Endothelial cell of umbilical vein (primary cell): ENCODE measurements at regions not wholly inside any gene's neighbourhood (a gene's known extent, or its start where the extent isn't known, plus 50 kb on each side); places are given as distances from the start of the nearest gene placed in this dataset.

Experiments used
- BruUV-seq: library from RNA; stranded (reverse); fragments of 400-500 nt; replicated peaks from 2 replicates; lab custom pipeline; 2021; lab: Mats Ljungman, UMichigan
- CTCF ChIA-PET: fragments of 300-600, 350-600 bp; sonication (Branson Sonifier 250); formaldehyde crosslinking; loops from one replicate; lab custom pipeline; 2021; ENCODE audit warnings: antibody characterized with exemption, inconsistent platforms; lab: Charles Lee
- POLR2A ChIA-PET: fragments of 300-600, 350-600 bp; sonication (Branson Sonifier 250); formaldehyde crosslinking; loops from one replicate; lab custom pipeline; 2021; ENCODE audit warnings: antibody characterized with exemption, inconsistent platforms; lab: Charles Lee
- DNase-seq: peaks from one replicate; pipeline ENCODE4 v3.0.0-alpha.2; 2011; ENCODE audit warnings: low read depth, low spot score
- FAIRE-seq: peaks from 2 replicates; lab custom pipeline; 2011; peaks lifted over from hg19 to GRCh38; lab: Jason Lieb, UNC
- H2AFZ ChIP-seq: 2 replicates; pipeline ENCODE4 v1.6.0; 2012; ENCODE audit warnings: low read depth, low read length, control low read depth, inconsistent platforms
- H3K27ac ChIP-seq: 2 replicates; pipeline ENCODE4 v1.5.1; 2011; ENCODE audit warnings: low read depth, mild to moderate bottlenecking, control low read depth, low read length, moderate library complexity; ENCODE audit not compliant: insufficient read depth
- H3K27me3 ChIP-seq, 2 experiments: 2 replicates each; pipeline versions ENCODE4 v1.6.0 to v1.6.1; 2011; ENCODE audit warnings: low read length in 2 of 2, mixed read lengths in 1 of 2; ENCODE audit not compliant: control insufficient read depth in 2 of 2, insufficient read depth in 2 of 2
- H3K36me3 ChIP-seq, 2 experiments: 2 replicates in 1 of 2; 3 replicates in 1 of 2; pipeline ENCODE4 v1.5.1; 2011; ENCODE audit warnings: low read length in 2 of 2, mild to moderate bottlenecking in 1 of 2, moderate library complexity in 1 of 2; ENCODE audit not compliant: control insufficient read depth in 2 of 2, insufficient read depth in 2 of 2; ENCODE audit errors: extremely low read depth in 1 of 2
- H3K4me1 ChIP-seq: 3 replicates; pipeline ENCODE4 v1.5.1; 2011; ENCODE audit warnings: mild to moderate bottlenecking, low read length; ENCODE audit not compliant: control insufficient read depth, insufficient read depth; ENCODE audit errors: extremely low read depth
- H3K4me2 ChIP-seq: 2 replicates; pipeline ENCODE4 v1.6.1; 2011; ENCODE audit warnings: low read length, control low read depth, mixed read lengths; ENCODE audit not compliant: insufficient read depth
- H3K4me3 ChIP-seq, 3 experiments: fragments of 200-600 bp in 1 of 3; sonication (generic), shearing (Covaris generic) in 1 of 3; replicated peaks in 1 of 3; 2 replicates each; pipeline ENCODE4 v1.5.1; 2011 to 2016; ENCODE audit warnings: control low read depth in 3 of 3, low read length in 3 of 3, mild to moderate bottlenecking in 2 of 3, inconsistent platforms in 1 of 3, low read depth in 1 of 3, moderate library complexity in 1 of 3; ENCODE audit not compliant: insufficient read depth in 1 of 3
- H3K79me2 ChIP-seq: 2 replicates; pipeline ENCODE4 v1.6.0; 2012; ENCODE audit warnings: low read length, inconsistent platforms; ENCODE audit not compliant: control insufficient read depth, insufficient read depth
- H3K9ac ChIP-seq: replicated peaks from 2 replicates; pipeline ENCODE3; 2011; ENCODE audit warnings: low read length, control low read depth; ENCODE audit not compliant: insufficient read depth; ENCODE audit errors: extremely low read depth
- H3K9me1 ChIP-seq: replicated peaks from 3 replicates; pipeline ENCODE4 v1.6.0; 2011; ENCODE audit warnings: mild to moderate bottlenecking, low read length; ENCODE audit not compliant: control insufficient read depth, insufficient read depth; ENCODE audit errors: extremely low read depth
- H3K9me3 ChIP-seq: replicated peaks from 2 replicates; pipeline ENCODE4 v1.5.1; 2012; ENCODE audit warnings: low read length, inconsistent platforms; ENCODE audit not compliant: control insufficient read depth, insufficient read depth
- H4K20me1 ChIP-seq: replicated peaks from 2 replicates; pipeline ENCODE3; 2011; ENCODE audit warnings: mild to moderate bottlenecking, low read length; ENCODE audit not compliant: control insufficient read depth, insufficient read depth; ENCODE audit errors: extremely low read depth
- EZH2 ChIP-seq: IDR thresholded peaks from 2 replicates; pipeline ENCODE4 v1.6.1; 2012; ENCODE audit warnings: borderline replicate concordance, low read depth, mild to moderate bottlenecking, moderate library complexity, low read length, inconsistent platforms; ENCODE audit not compliant: severe bottlenecking
- FOS ChIP-seq: IDR thresholded peaks from 2 replicates; pipeline ENCODE4 v1.6.1; 2011; ENCODE audit warnings: mild to moderate bottlenecking, low read length, moderate library complexity, borderline replicate concordance; ENCODE audit not compliant: insufficient read depth
- GATA2 ChIP-seq: IDR thresholded peaks from 2 replicates; pipeline ENCODE4 v1.7.0; 2011; ENCODE audit warnings: low read depth, mild to moderate bottlenecking, moderate library complexity, mixed read lengths, low read length; ENCODE audit not compliant: insufficient read length, insufficient read depth
- JUN ChIP-seq: IDR thresholded peaks from 2 replicates; pipeline ENCODE4 v1.6.1; 2011; ENCODE audit warnings: borderline replicate concordance, low read depth; ENCODE audit not compliant: insufficient read length, insufficient read depth
- MYC ChIP-seq: IDR thresholded peaks from one replicate; pipeline ENCODE4 v1.6.1; 2011; ENCODE audit warnings: mild to moderate bottlenecking, low read depth, low read length
- POLR2A ChIP-seq: IDR thresholded peaks from 2 replicates; pipeline ENCODE4 v1.6.1; 2012; ENCODE audit warnings: low read depth, mild to moderate bottlenecking, control low read depth, low read length
- POLR2AphosphoS5 ChIP-seq: IDR thresholded peaks from 2 replicates; pipeline ENCODE4 v1.6.1; 2012; ENCODE audit warnings: low read depth, mild to moderate bottlenecking, control low read depth, low read length, moderate library complexity; ENCODE audit not compliant: insufficient read depth
- dilution Hi-C: fragments of 300-500 bp; cut with MboI; formaldehyde crosslinking; loops from one replicate; pipeline ENCODE4 v1.15.0; 2019; ENCODE audit warnings: low sequenced_read_pairs; ENCODE audit not compliant: extremely low pct_ligation_motif_present
- intact Hi-C: fragments of 100-400 bp; cut with micrococcal nuclease; formaldehyde crosslinking; loops from one replicate; pipeline ENCODE4 v1.10.0; 2022
- TF ChIP-seq, protein P1 (sequence below): IDR thresholded peaks from 2 replicates; pipeline ENCODE4 v1.6.1; 2011; ENCODE audit not compliant: insufficient read depth, insufficient read length
- TF ChIP-seq, protein P2 (sequence below), 2 donors: IDR thresholded peaks; 1 replicate in 1 of 2; 2 replicates in 1 of 2; pipeline ENCODE4 v1.5.1; 2011; ENCODE audit warnings: low read length in 2 of 2, mild to moderate bottlenecking in 2 of 2, moderate library complexity in 2 of 2, control low read depth in 1 of 2, inconsistent platforms in 1 of 2, low read depth in 1 of 2; ENCODE audit not compliant: insufficient read depth in 1 of 2; ENCODE audit errors: extremely low read depth in 1 of 2

DNA sequence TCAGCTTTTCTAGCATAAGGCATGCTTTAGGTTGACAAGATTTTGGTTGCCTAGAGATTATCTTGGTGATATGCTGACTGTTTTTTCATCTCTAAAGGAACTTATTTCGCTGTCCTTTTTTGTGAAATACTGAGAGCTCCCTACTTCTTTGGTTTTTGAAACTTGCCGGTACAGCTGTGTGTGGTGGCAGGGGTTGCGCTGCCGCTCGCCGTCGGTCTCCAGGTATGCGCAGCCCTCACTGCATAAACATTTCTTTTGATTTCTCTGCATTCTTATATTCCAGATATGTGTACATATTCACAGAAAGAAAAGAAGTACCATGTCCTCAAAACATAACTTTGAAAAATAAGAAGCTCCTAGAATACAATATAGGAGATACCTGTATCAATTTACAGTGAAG, 106.4 kb upstream of the SYNDIG1 start:
- Histone ChIP-seq H2AFZ (no peak overlapping the region), H3K27me3 (no peaks in the 10 kb centered on the region), H3K4me3 (no peak overlapping the region), H3K27ac (no peak overlapping the region), H3K4me1 (no peaks in the 10 kb centered on the region), H3K9me1 (no peaks in the 10 kb centered on the region), H3K4me2 (no peak overlapping the region), H3K9me3 (no peaks in the 10 kb centered on the region), H3K9ac (no peak overlapping the region), H3K36me3 (no peaks in the 10 kb centered on the region), H3K79me2 (no peaks in the 10 kb centered on the region), H4K20me1 (no peaks in the 10 kb centered on the region)
- no peak for FAIRE-seq
- CTCF ChIA-PET, result no interaction called here
- POLR2A ChIA-PET, result no interaction called here
- DNase-seq, result no peak
- dilution Hi-C loops, result no loop called here
- intact Hi-C loops, result no loop called here
- no TSS peak for BruUV-seq
- TF ChIP-seq POLR2A, result no peak
- no peak for TF ChIP-seq EZH2
- no peak for TF ChIP-seq GATA2
- TF ChIP-seq FOS, result no peak
- TF ChIP-seq, protein P1, sequence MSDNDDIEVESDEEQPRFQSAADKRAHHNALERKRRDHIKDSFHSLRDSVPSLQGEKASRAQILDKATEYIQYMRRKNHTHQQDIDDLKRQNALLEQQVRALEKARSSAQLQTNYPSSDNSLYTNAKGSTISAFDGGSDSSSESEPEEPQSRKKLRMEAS, result no peak
- no peak for TF ChIP-seq JUN
- no peak for TF ChIP-seq MYC
- no peak for TF ChIP-seq POLR2AphosphoS5
- TF ChIP-seq, protein P2, sequence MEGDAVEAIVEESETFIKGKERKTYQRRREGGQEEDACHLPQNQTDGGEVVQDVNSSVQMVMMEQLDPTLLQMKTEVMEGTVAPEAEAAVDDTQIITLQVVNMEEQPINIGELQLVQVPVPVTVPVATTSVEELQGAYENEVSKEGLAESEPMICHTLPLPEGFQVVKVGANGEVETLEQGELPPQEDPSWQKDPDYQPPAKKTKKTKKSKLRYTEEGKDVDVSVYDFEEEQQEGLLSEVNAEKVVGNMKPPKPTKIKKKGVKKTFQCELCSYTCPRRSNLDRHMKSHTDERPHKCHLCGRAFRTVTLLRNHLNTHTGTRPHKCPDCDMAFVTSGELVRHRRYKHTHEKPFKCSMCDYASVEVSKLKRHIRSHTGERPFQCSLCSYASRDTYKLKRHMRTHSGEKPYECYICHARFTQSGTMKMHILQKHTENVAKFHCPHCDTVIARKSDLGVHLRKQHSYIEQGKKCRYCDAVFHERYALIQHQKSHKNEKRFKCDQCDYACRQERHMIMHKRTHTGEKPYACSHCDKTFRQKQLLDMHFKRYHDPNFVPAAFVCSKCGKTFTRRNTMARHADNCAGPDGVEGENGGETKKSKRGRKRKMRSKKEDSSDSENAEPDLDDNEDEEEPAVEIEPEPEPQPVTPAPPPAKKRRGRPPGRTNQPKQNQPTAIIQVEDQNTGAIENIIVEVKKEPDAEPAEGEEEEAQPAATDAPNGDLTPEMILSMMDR (IDR thresholded peaks at IDR 0.05; ENCODE audit: extremely low read depth in 1 of 2, insufficient read depth in 1 of 2, low read depth in 1 of 2, low read length in 2 of 2), result no peak
